A673 (cell line): ENCODE measurements at regions not wholly inside any gene's neighbourhood (a gene's known extent, or its start where the extent isn't known, plus 50 kb on each side); places are given as distances from the start of the nearest gene placed in this dataset.

Experiments
- BruUV-seq: library from RNA; stranded (reverse); fragments of 400-500 nt; replicated peaks from 2 replicates; lab custom pipeline; 2021; lab: Mats Ljungman, UMichigan
- CTCF ChIA-PET: fragments of 300-600 bp; sonication (Branson Sonifier 250); formaldehyde crosslinking; loops from one replicate; lab custom pipeline; 2022; ENCODE audit warnings: antibody characterized with exemption; lab: Charles Lee
- POLR2A ChIA-PET: fragments of 300-600 bp; sonication (Branson Sonifier 250); formaldehyde crosslinking; loops from one replicate; lab custom pipeline; 2022; ENCODE audit warnings: antibody characterized with exemption; ENCODE audit not compliant: low non-redundant PET; lab: Charles Lee
- DNase-seq: peaks from one replicate; pipeline ENCODE4 v3.0.0-alpha.2; 2015; ENCODE audit warnings: low spot score
- H3K27ac ChIP-seq: fragments of 200-600 bp; sonication (generic); 2 replicates; pipeline ENCODE4 v1.5.1; 2016; ENCODE audit warnings: mixed run types, low read depth, mild to moderate bottlenecking, mixed read lengths, antibody characterized with exemption, low read length; ENCODE audit not compliant: poor library complexity, severe bottlenecking
- H3K27me3 ChIP-seq: fragments of 200-600 bp; sonication (generic); replicated peaks from 2 replicates; pipeline ENCODE4 v1.6.1; 2017; ENCODE audit warnings: mixed run types, low read depth, mild to moderate bottlenecking, mixed read lengths, antibody characterized with exemption, low read length; ENCODE audit not compliant: insufficient read depth, poor library complexity
- H3K36me3 ChIP-seq: fragments of 200-600 bp; sonication (generic); 2 replicates; pipeline ENCODE4 v1.6.1; 2016; ENCODE audit warnings: mixed run types, mild to moderate bottlenecking, mixed read lengths, antibody characterized with exemption, low read length; ENCODE audit not compliant: insufficient read depth, poor library complexity, severe bottlenecking
- H3K4me1 ChIP-seq: fragments of 200-600 bp; sonication (generic); 2 replicates; pipeline ENCODE4 v1.6.1; 2017; ENCODE audit warnings: mixed run types, mild to moderate bottlenecking, mixed read lengths, antibody characterized with exemption, low read length; ENCODE audit not compliant: insufficient read depth, poor library complexity, severe bottlenecking
- H3K4me3 ChIP-seq: fragments of 200-600 bp; sonication (generic); 2 replicates; pipeline ENCODE4 v1.5.1; 2016; ENCODE audit warnings: low read depth, mixed run types, mild to moderate bottlenecking, mixed read lengths, low read length; ENCODE audit not compliant: poor library complexity, severe bottlenecking
- H3K9me3 ChIP-seq: fragments of 200-600 bp; sonication (generic); 2 replicates; pipeline ENCODE4 v1.6.1; 2016; ENCODE audit warnings: mixed run types, low read depth, mild to moderate bottlenecking, mixed read lengths, antibody characterized with exemption, low read length; ENCODE audit not compliant: poor library complexity, severe bottlenecking
- CTCF ChIP-seq: fragments of 300-800, 200-600 bp; sonication (generic); conservative IDR thresholded peaks from 2 replicates; pipeline ENCODE4 v1.5.1; 2017; ENCODE audit warnings: low read depth, mild to moderate bottlenecking, antibody characterized with exemption, low read length, moderate library complexity, mixed read lengths
- EZH2 ChIP-seq: fragments of 200-600 bp; sonication (generic); IDR thresholded peaks from 2 replicates; pipeline ENCODE4 v1.6.1; 2017; ENCODE audit warnings: borderline replicate concordance, low read depth, mild to moderate bottlenecking, mixed read lengths, antibody characterized with exemption, low read length; ENCODE audit not compliant: poor library complexity, severe bottlenecking
- intact Hi-C: fragments of 100-400 bp; cut with micrococcal nuclease; formaldehyde crosslinking; loops from one replicate; pipeline ENCODE4 v1.10.0; 2022; ENCODE audit not compliant: unreplicated experiment

GRCh38 chr2:191740016-191740419, 62.1 kb downstream of the NABP1 start:
- Histone ChIP-seq H3K4me3 (no peak overlapping the region), H3K27ac (no peak overlapping the region), H3K4me1 (peaks cover 10% of the 10 kb centered on the region), H3K27me3 (no peaks in the 10 kb centered on the region), H3K36me3 (no peaks in the 10 kb centered on the region), H3K9me3 (no peaks in the 10 kb centered on the region)
- ChIA-PET CTCF (no interaction called here), POLR2A (no interaction called here)
- TF ChIP-seq EZH2, result no peak
- intact Hi-C loops, result no loop called here
- no peak for DNase-seq
- BruUV-seq, result no TSS peak

GRCh38 chr2:191740759-191741158, 62.8 kb downstream of the NABP1 start:
- no TSS peak for BruUV-seq
- no peak for TF ChIP-seq CTCF
- TF ChIP-seq EZH2, result no peak
- CTCF ChIA-PET, result no interaction called here
- DNase-seq, result no peak
- Histone ChIP-seq H3K27me3 (no peaks in the 10 kb centered on the region), H3K4me3 (no peak overlapping the region), H3K27ac (no peak overlapping the region), H3K36me3 (no peaks in the 10 kb centered on the region), H3K4me1 (peaks cover 10% of the 10 kb centered on the region), H3K9me3 (no peaks in the 10 kb centered on the region)
- POLR2A ChIA-PET, result no interaction called here
- intact Hi-C loops, result no loop called here

GRCh38 chr2:191746346-191747169, 68.6 kb downstream of the NABP1 start:
- intact Hi-C loops, result no loop called here
- Histone ChIP-seq H3K4me3 (no peak overlapping the region), H3K4me1 (no peaks in the 10 kb centered on the region), H3K27me3 (no peaks in the 10 kb centered on the region), H3K36me3 (no peaks in the 10 kb centered on the region), H3K27ac (no peak overlapping the region), H3K9me3 (no peaks in the 10 kb centered on the region)
- CTCF ChIA-PET, result no interaction called here
- BruUV-seq, result no TSS peak
- POLR2A ChIA-PET, result no interaction called here
- TF ChIP-seq EZH2 (no peak), CTCF (no peak)
- DNase-seq, result no peak

GRCh38 chr2:191747170-191747530, 69.2 kb downstream of the NABP1 start:
- no peak for TF ChIP-seq CTCF
- no peak for TF ChIP-seq EZH2
- H3K4me3 ChIP-seq, result no peak overlapping the region
- CTCF ChIA-PET, result no interaction called here
- POLR2A ChIA-PET, result no interaction called here
- DNase-seq, result no peak
- H3K27me3 ChIP-seq, result no peaks in the 10 kb centered on the region
- no peaks in the 10 kb centered on the region for H3K9me3 ChIP-seq
- H3K4me1 ChIP-seq, result no peaks in the 10 kb centered on the region
- intact Hi-C loops, result no loop called here
- no peaks in the 10 kb centered on the region for H3K36me3 ChIP-seq
- H3K27ac ChIP-seq, result no peak overlapping the region
- BruUV-seq, result no TSS peak
